AG20443 (cell line): ENCODE measurements at regions not wholly inside any gene's neighbourhood (a gene's known extent, or its start where the extent isn't known, plus 50 kb on each side); places are given as distances from the start of the nearest gene placed in this dataset.
"Not testable (repeated sequence)": the region's sequence is repeated elsewhere in the genome, so short reads cannot be mapped to it uniquely, and the experiment has no call there.

ENCODE experiments used
- DNase-seq: peaks from one replicate; pipeline ENCODE4 v3.0.0; 2012; ENCODE audit warnings: low spot score, mixed read lengths

GRCh38 chr3:159726231-159726964, 262.2 kb upstream of the IL12A start:
- peak; percentile 27 for DNase-seq

- no peak for DNase-seq
Observed at GRCh38 chr3:159727506-159727905, 261.1 kb upstream of the IL12A start.

GRCh38 chr3:159731254-159731653, 257.4 kb upstream of the IL12A start:
- DNase-seq = no peak

- DNase-seq = peak; percentile 68
Observed at GRCh38 chr3:159732172-159733111, 256.2 kb upstream of the IL12A start.

- peak; percentile 64 for DNase-seq
Observed at GRCh38 chr3:159733194-159733860, 255.3 kb upstream of the IL12A start.

- peak; percentile 20 for DNase-seq
Observed at GRCh38 chr3:159734681-159735080, 254.0 kb upstream of the IL12A start.

GRCh38 chr3:159739166-159739565, 249.5 kb upstream of the IL12A start:
- no peak for DNase-seq

GRCh38 chr3:159739969-159740368, 248.7 kb upstream of the IL12A start:
- DNase-seq = no peak

GRCh38 chr3:159741281-159741680, 247.4 kb upstream of the IL12A start:
- no peak for DNase-seq

- DNase-seq = no peak
Observed at GRCh38 chr3:159748425-159748824, 240.2 kb upstream of the IL12A start.

- no peak for DNase-seq
Observed at GRCh38 chr3:159749406-159749805, 239.2 kb upstream of the IL12A start.

- DNase-seq = no peak
Observed at GRCh38 chr3:159751146-159751545, 237.5 kb upstream of the IL12A start.

- DNase-seq = no peak
Observed at GRCh38 chr3:159751752-159752151, 236.9 kb upstream of the IL12A start.

- not testable (repeated sequence) for DNase-seq
Observed at GRCh38 chr3:159756279-159757207, 232.1 kb upstream of the IL12A start.

GRCh38 chr3:159757341-159758060, 231.1 kb upstream of the IL12A start:
- DNase-seq = no peak

- DNase-seq = no peak
Observed at GRCh38 chr3:159760046-159760445, 228.6 kb upstream of the IL12A start.

- DNase-seq = peak; percentile 63
Observed at GRCh38 chr3:159761369-159761768, 227.3 kb upstream of the IL12A start.

- peak; percentile 62 for DNase-seq
Observed at GRCh38 chr3:159761848-159762635, 226.6 kb upstream of the IL12A start.

- peak; percentile 83 for DNase-seq
Observed at GRCh38 chr3:159763011-159763601, 225.5 kb upstream of the IL12A start.
